SK-N-SH treated with all-trans-retinoic acid at 6 μM for 48 hours (cell line): ENCODE measurements at regions not wholly inside any gene's neighbourhood (a gene's known extent, or its start where the extent isn't known, plus 50 kb on each side); places are given as distances from the start of the nearest gene placed in this dataset.

Experiments used
- ARNTL ChIP-seq: fragments of 450-650 bp; formaldehyde crosslinking; IDR thresholded peaks from 2 replicates; pipeline ENCODE4 v1.5.0; 2020; ENCODE audit warnings: low read depth, mild to moderate bottlenecking, moderate library complexity, borderline replicate concordance
- OSR1 ChIP-seq: fragments of 250-450 bp; sonication (Bioruptor Pico); IDR thresholded peaks from 2 replicates; pipeline ENCODE4 v1.8.0; 2022; ENCODE audit warnings: moderate library complexity, mild to moderate bottlenecking, inconsistent platforms
- RARB ChIP-seq: fragments of 250-450 bp; sonication (Bioruptor Pico); IDR thresholded peaks from 2 replicates; pipeline ENCODE4 v1.8.0; 2021; ENCODE audit warnings: mild to moderate bottlenecking, moderate library complexity
- TCF4 ChIP-seq: fragments of 250-450 bp; sonication (Bioruptor Pico); IDR thresholded peaks from 2 replicates; pipeline ENCODE4 v1.8.0; 2021; ENCODE audit warnings: mild to moderate bottlenecking, moderate library complexity, borderline replicate concordance
- ZFP30 ChIP-seq: fragments of 450-650 bp; formaldehyde crosslinking; IDR thresholded peaks from 2 replicates; pipeline ENCODE4 v1.5.0; 2022; ENCODE audit warnings: mild to moderate bottlenecking, moderate library complexity
- TF ChIP-seq, protein P1 (sequence below): fragments of 250-450 bp; sonication (Bioruptor Pico); IDR thresholded peaks from 2 replicates; pipeline ENCODE4 v1.8.0; 2021; ENCODE audit warnings: low read depth, mild to moderate bottlenecking, moderate library complexity, borderline replicate concordance

GRCh38 chr5:20618340-20618739 is 630.3 kb upstream of the CDH18 start:
- TF ChIP-seq TCF4 (CRISPR knock-in tag) = no peak
- TF ChIP-seq, protein P1, sequence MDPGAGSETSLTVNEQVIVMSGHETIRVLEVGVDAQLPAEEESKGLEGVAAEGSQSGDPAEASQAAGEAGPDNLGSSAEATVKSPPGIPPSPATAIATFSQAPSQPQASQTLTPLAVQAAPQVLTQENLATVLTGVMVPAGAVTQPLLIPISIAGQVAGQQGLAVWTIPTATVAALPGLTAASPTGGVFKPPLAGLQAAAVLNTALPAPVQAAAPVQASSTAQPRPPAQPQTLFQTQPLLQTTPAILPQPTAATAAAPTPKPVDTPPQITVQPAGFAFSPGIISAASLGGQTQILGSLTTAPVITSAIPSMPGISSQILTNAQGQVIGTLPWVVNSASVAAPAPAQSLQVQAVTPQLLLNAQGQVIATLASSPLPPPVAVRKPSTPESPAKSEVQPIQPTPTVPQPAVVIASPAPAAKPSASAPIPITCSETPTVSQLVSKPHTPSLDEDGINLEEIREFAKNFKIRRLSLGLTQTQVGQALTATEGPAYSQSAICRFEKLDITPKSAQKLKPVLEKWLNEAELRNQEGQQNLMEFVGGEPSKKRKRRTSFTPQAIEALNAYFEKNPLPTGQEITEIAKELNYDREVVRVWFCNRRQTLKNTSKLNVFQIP = no peak
- TF ChIP-seq OSR1 (CRISPR knock-in tag) = no peak
- no peak for TF ChIP-seq ARNTL (CRISPR knock-in tag)
- TF ChIP-seq ZFP30 (CRISPR knock-in tag) = no peak
- TF ChIP-seq RARB (CRISPR knock-in tag) = no peak
